PC-3 (cell line): ENCODE measurements at regions not wholly inside any gene's neighbourhood (a gene's known extent, or its start where the extent isn't known, plus 50 kb on each side); places are given as distances from the start of the nearest gene placed in this dataset.
"Not testable (repeated sequence)": the region's sequence is repeated elsewhere in the genome, so short reads cannot be mapped to it uniquely, and the experiment has no call there.

Experiments used
- ATAC-seq: fragments of 200-7000 bp; cut with Tn5 transposase; 2 replicates; pipeline ENCODE4 v1.9.1; 2020; ENCODE audit warnings: mild to moderate bottlenecking, moderate library complexity
- BruUV-seq: library from RNA; stranded (reverse); fragments of 400-500 nt; replicated peaks from 2 replicates; lab custom pipeline; 2021; lab: Mats Ljungman, UMichigan
- CTCF ChIA-PET: fragments of 300-600 bp; sonication (Branson Sonifier 250); formaldehyde crosslinking; loops from one replicate; lab custom pipeline; 2022; ENCODE audit warnings: antibody characterized with exemption; lab: Charles Lee
- POLR2A ChIA-PET: fragments of 300-600 bp; sonication (Branson Sonifier 250); formaldehyde crosslinking; loops from one replicate; lab custom pipeline; 2022; ENCODE audit warnings: antibody characterized with exemption; ENCODE audit not compliant: unreplicated experiment; lab: Charles Lee
- DNase-seq: peaks from one replicate; pipeline ENCODE4 v3.0.0-alpha.2; 2015
- H2AFZ ChIP-seq: fragments of 300-600 bp; sonication (generic); 2 replicates; pipeline ENCODE4 v1.6.0; 2016; ENCODE audit warnings: antibody characterized with exemption, low read length
- H3F3A ChIP-seq: fragments of 300-600 bp; sonication (generic); one replicate; pipeline ENCODE4 v1.6.0; 2017; ENCODE audit warnings: antibody characterized with exemption, low read length, control low read depth, mild to moderate bottlenecking; ENCODE audit not compliant: unreplicated experiment
- H3K27ac ChIP-seq: fragments of 300-600 bp; sonication (generic); 2 replicates; pipeline ENCODE4 v1.5.1; 2016; ENCODE audit warnings: mild to moderate bottlenecking, low read length
- H3K27me3 ChIP-seq: fragments of 300-600 bp; sonication (generic); 2 replicates; pipeline ENCODE4 v1.6.1; 2016; ENCODE audit warnings: low read length, mixed read lengths
- H3K36me3 ChIP-seq: fragments of 300-600 bp; sonication (generic); 2 replicates; pipeline ENCODE4 v1.6.1; 2016; ENCODE audit warnings: low read depth, mixed run types, low read length, mixed read lengths
- H3K4me1 ChIP-seq: fragments of 300-600 bp; sonication (generic); 2 replicates; pipeline ENCODE4 v1.5.1; 2016; ENCODE audit warnings: low read length; ENCODE audit not compliant: insufficient read depth
- H3K4me2 ChIP-seq: fragments of 300-600 bp; sonication (generic); 2 replicates; pipeline ENCODE4 v1.6.0; 2016; ENCODE audit warnings: low read length
- H3K4me3 ChIP-seq: fragments of 300-600 bp; sonication (generic); 2 replicates; pipeline ENCODE4 v1.5.1; 2016; ENCODE audit warnings: mild to moderate bottlenecking, low read length, mixed read lengths
- H3K79me2 ChIP-seq: fragments of 300-600 bp; sonication (generic); 2 replicates; pipeline ENCODE4 v1.6.1; 2017; ENCODE audit warnings: low read length, mixed read lengths
- H3K9ac ChIP-seq: fragments of 300-600 bp; sonication (generic); 2 replicates; pipeline ENCODE4 v1.6.0; 2016; ENCODE audit warnings: mild to moderate bottlenecking, low read length
- H3K9me2 ChIP-seq: fragments of 300-600 bp; sonication (generic); replicated peaks from 2 replicates; pipeline ENCODE4 v1.6.1; 2016; ENCODE audit warnings: mixed run types, low read length, mixed read lengths
- H3K9me3 ChIP-seq: fragments of 300-600 bp; sonication (generic); 2 replicates; pipeline ENCODE4 v1.6.1; 2016; ENCODE audit warnings: low read length, mixed read lengths
- H4K20me1 ChIP-seq: fragments of 300-600 bp; sonication (generic); 2 replicates; pipeline ENCODE4 v1.6.1; 2016; ENCODE audit warnings: low read length, mixed read lengths
- EZH2 ChIP-seq: fragments of 300-600 bp; sonication (generic); IDR thresholded peaks from one replicate; pipeline ENCODE4 v1.6.1; 2017; ENCODE audit warnings: antibody characterized with exemption, mild to moderate bottlenecking, low read length; ENCODE audit not compliant: unreplicated experiment
- EZH2phosphoT487 ChIP-seq: fragments of 300-600 bp; sonication (generic); IDR thresholded peaks from 2 replicates; pipeline ENCODE4 v1.6.1; 2018; ENCODE audit warnings: mild to moderate bottlenecking, antibody characterized with exemption, low read length, borderline replicate concordance
- intact Hi-C: fragments of 100-400 bp; cut with micrococcal nuclease; formaldehyde crosslinking; loops from 2 replicates; pipeline ENCODE4 v1.9.0; 2023
- TF ChIP-seq, protein P1 (sequence below): fragments of 300-600 bp; sonication (generic); conservative IDR thresholded peaks from 2 replicates; pipeline ENCODE4 v1.5.1; 2017; ENCODE audit warnings: antibody characterized with exemption, low read depth, mild to moderate bottlenecking, low read length

DNA sequence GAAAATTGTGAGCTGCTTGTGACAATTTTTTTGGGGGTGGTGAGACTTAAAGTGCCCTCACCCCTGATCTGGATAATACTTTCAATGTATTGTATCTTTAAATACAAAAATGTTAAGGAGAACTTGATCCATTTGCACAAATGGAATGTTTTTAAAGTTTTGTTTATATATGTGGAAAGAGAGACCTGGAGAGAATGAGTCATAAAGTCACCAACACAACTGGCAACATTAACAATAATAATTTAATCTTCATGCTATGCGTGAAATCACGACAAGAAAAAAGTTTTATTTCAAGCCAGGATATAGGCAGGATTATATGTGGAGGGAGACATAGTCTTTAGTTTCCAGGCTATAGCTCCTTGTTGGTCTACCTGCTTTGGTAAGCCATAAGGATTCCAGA, 537.5 kb downstream of the GPAM start:
- Histone ChIP-seq H3K4me1 (no peaks in the 10 kb centered on the region), H3K27ac (no peak overlapping the region), H3K4me3 (no peak overlapping the region), H3K9me3 (no peaks in the 10 kb centered on the region), H3K27me3 (no peaks in the 10 kb centered on the region), H3K9me2 (no peaks in the 10 kb centered on the region), H3K9ac (no peak overlapping the region), H2AFZ (no peak overlapping the region), H3K36me3 (no peaks in the 10 kb centered on the region), H3K79me2 (no peaks in the 10 kb centered on the region), H3F3A (no peaks in the 10 kb centered on the region), H4K20me1 (no peaks in the 10 kb centered on the region), H3K4me2 (no peak overlapping the region)
- TF ChIP-seq, protein P1, sequence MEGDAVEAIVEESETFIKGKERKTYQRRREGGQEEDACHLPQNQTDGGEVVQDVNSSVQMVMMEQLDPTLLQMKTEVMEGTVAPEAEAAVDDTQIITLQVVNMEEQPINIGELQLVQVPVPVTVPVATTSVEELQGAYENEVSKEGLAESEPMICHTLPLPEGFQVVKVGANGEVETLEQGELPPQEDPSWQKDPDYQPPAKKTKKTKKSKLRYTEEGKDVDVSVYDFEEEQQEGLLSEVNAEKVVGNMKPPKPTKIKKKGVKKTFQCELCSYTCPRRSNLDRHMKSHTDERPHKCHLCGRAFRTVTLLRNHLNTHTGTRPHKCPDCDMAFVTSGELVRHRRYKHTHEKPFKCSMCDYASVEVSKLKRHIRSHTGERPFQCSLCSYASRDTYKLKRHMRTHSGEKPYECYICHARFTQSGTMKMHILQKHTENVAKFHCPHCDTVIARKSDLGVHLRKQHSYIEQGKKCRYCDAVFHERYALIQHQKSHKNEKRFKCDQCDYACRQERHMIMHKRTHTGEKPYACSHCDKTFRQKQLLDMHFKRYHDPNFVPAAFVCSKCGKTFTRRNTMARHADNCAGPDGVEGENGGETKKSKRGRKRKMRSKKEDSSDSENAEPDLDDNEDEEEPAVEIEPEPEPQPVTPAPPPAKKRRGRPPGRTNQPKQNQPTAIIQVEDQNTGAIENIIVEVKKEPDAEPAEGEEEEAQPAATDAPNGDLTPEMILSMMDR, result no peak
- TF ChIP-seq EZH2 (no peak), EZH2phosphoT487 (no peak)
- DNase-seq (no peak), ATAC-seq (no peak)
- POLR2A ChIA-PET, result no interaction called here
- no TSS peak for BruUV-seq
- intact Hi-C loops, result no loop called here
- CTCF ChIA-PET, result no interaction called here

DNA sequence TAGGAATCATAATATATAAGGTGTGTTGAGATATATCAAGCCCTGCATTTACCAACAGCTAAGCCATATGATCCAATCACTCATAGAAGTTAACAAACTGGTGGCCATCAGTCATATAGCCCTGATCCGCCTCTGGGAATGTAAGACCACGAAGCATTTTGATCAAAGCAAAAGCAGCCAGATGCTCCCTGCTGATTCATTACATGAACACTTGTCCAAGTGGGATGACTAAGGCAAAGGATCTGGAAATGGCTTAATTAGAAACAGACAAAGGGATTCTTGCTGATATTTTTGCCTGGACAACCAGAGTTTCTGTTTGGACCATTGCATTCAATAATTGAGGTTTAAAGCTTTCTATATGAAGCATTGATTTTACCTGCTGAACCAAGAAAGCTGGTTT, 535.5 kb downstream of the GPAM start:
- no peaks in the 10 kb centered on the region for H3K79me2 ChIP-seq
- intact Hi-C loops, result no loop called here
- DNase-seq, result no peak
- H3K4me2 ChIP-seq, result no peak overlapping the region
- no peaks in the 10 kb centered on the region for H3K9me2 ChIP-seq
- no peak overlapping the region for H3K27ac ChIP-seq
- no peaks in the 10 kb centered on the region for H3K4me1 ChIP-seq
- H3K9me3 ChIP-seq, result no peaks in the 10 kb centered on the region
- ChIA-PET POLR2A (no interaction called here), CTCF (no interaction called here)
- no peak overlapping the region for H3K4me3 ChIP-seq
- no peak overlapping the region for H2AFZ ChIP-seq
- no peaks in the 10 kb centered on the region for H4K20me1 ChIP-seq
- H3K9ac ChIP-seq, result no peak overlapping the region
- no peaks in the 10 kb centered on the region for H3K27me3 ChIP-seq
- ATAC-seq, result no peak
- TF ChIP-seq EZH2 (no peak), EZH2phosphoT487 (no peak)
- TF ChIP-seq, protein P1, result no peak
- no TSS peak for BruUV-seq
- H3K36me3 ChIP-seq, result no peaks in the 10 kb centered on the region
- H3F3A ChIP-seq, result no peaks in the 10 kb centered on the region

DNA sequence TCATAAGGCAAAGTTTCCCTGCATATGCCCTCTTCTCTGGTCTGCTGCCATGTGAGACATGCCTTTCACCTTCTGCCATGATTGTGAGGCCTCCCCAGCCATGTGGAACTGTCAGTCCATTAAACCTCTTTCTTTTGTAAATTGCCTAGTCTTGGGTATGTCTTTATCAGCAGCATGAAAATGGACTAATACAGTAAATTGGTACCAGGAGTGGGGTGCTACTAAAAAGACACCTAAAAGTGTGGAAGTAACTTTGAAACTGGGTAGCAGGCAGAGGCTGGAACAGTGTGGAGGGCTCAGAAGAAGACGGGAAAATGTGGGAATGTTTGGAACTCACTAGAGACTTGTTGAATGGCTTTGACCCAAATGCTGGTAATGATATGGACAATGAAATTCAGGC, 534.5 kb downstream of the GPAM start:
- H3K9ac ChIP-seq, H4K20me1 ChIP-seq, H3K9me3 ChIP-seq, ATAC-seq, H3K4me2 ChIP-seq, CTCF ChIA-PET, H3K27ac ChIP-seq, H3K4me3 ChIP-seq, H2AFZ ChIP-seq, H3F3A ChIP-seq, H3K4me1 ChIP-seq, H3K79me2 ChIP-seq, H3K27me3 ChIP-seq, H3K36me3 ChIP-seq, DNase-seq, intact Hi-C loops, BruUV-seq, H3K9me2 ChIP-seq, POLR2A ChIA-PET: not testable (repeated sequence)
